ENCODE measurements at regions not wholly inside any gene's neighbourhood (a gene's known extent, or its start where the extent isn't known, plus 50 kb on each side); places are given as distances from the start of the nearest gene placed in this dataset.

DNA sequence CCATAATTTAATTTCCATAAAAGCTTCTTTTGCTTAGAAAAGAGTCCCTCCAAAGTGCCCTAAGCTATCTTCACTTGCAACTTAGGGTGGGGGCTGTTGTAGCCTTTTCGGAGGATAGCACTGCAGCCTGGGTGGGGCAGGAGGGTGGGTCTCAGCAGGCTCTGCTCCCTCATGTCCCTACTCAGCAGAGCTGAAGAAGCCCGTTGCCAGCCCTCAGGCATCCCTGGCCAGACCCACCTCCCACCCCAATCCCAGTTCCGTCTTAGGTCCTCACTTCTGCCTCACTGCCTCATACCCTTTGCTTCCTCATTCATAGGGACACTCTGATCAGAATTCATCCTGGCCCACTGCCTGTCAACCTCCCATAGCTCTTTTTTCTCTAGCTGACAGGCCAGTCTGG lies 99.8 kb upstream of the ZMIZ1 start:
- no peak for TF ChIP-seq TARDBP (IDR thresholded peaks at IDR 0.05)
- no peak for TF ChIP-seq LEF1 (IDR thresholded peaks at IDR 0.05; ENCODE audit: borderline replicate concordance)
- TF ChIP-seq FOXA1 (IDR thresholded peaks at IDR 0.05), result no peak
- TF ChIP-seq HDGF (IDR thresholded peaks at IDR 0.05; ENCODE audit: borderline replicate concordance), result no peak
- no peak for TF ChIP-seq L3MBTL2 (conservative IDR thresholded peaks at IDR 0.05)
- no peak for TF ChIP-seq SUZ12 (IDR thresholded peaks at IDR 0.05)
- no peak for TF ChIP-seq BHLHE40 (IDR thresholded peaks at IDR 0.05; ENCODE audit: borderline replicate concordance)
- no peak for TF ChIP-seq ARNT (IDR thresholded peaks at IDR 0.05)
- no peak for TF ChIP-seq ZNF384 (IDR thresholded peaks at IDR 0.05)
- no peak for TF ChIP-seq ELF4 (IDR thresholded peaks at IDR 0.05)
- TF ChIP-seq, protein P1, sequence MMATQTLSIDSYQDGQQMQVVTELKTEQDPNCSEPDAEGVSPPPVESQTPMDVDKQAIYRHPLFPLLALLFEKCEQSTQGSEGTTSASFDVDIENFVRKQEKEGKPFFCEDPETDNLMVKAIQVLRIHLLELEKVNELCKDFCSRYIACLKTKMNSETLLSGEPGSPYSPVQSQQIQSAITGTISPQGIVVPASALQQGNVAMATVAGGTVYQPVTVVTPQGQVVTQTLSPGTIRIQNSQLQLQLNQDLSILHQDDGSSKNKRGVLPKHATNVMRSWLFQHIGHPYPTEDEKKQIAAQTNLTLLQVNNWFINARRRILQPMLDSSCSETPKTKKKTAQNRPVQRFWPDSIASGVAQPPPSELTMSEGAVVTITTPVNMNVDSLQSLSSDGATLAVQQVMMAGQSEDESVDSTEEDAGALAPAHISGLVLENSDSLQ (IDR thresholded peaks at IDR 0.05), result no peak

All from HEK293T (cell line).